Activated T-helper 1 cell treated with Interleukin-2 at 50 U/mL for 16 hours (primary cell): ENCODE measurements at regions not wholly inside any gene's neighbourhood (a gene's known extent, or its start where the extent isn't known, plus 50 kb on each side); places are given as distances from the start of the nearest gene placed in this dataset.
"Not testable (repeated sequence)": the region's sequence is repeated elsewhere in the genome, so short reads cannot be mapped to it uniquely, and the experiment has no call there.

Experiments used
- DNase-seq: peaks from one replicate; pipeline ENCODE4 v3.0.0-alpha.2; 2020; ENCODE audit warnings: low read depth

DNA sequence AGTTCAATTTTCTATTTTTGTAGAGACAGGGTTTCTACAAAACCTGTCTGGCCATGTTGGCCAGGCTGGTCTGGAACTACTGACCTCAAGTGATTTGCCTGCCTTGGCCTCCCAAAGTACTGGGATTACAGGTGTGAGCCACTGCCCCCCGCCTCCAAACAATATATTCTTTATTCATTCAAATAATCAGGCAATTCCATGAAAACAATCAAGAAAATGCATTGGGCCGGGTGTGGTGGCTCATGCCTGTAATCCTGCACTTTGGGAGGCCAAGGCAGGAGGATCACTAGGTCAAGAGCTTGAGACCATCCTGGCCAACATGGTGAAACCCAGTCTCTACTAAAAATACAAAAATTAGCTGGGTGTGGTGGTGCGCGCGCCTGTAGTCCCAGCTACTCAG is 69.9 kb upstream of the ZNF217 start:
- DNase-seq = not testable (repeated sequence)

DNA sequence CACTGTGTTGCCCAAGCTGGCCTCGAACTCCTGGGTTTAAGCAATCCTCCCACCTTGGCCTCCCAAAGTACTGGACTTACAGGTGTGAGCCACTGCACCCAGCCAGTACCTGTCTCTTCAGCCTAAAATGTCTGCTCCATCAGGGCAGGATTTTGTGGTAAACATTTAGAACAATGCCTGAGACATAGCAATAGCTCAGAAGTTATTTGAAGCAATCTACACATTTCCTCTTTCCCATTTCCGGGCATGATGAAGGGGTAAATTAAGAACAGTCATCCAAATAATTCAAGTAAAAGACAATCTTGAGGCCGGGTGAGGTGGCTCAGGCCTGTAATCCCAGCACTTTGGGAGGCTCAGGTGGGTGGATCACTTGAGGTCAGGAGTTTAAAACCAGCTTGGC is 69.0 kb upstream of the ZNF217 start:
- no peak for DNase-seq

DNA sequence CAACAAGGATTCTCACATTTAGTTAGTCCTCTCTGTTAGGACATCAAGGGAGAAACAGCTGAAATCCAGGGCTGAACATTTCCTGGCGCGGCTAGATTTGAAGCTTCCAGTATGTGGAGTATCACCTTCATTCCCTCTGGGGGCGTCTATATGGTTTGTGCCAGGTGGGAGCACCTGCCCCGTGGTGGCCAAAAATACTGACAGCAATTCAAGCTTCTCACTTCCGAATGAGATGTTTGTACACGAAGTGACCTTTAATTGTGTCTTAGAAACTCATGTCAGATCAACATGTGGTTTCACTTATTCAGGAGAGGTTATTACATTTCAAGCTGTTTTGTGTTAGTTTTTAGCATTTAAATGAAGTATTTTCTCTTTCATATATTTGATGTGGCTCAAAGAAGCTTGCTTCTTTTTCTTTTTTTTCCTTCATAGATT is 67.3 kb upstream of the ZNF217 start:
- no peak for DNase-seq

DNA sequence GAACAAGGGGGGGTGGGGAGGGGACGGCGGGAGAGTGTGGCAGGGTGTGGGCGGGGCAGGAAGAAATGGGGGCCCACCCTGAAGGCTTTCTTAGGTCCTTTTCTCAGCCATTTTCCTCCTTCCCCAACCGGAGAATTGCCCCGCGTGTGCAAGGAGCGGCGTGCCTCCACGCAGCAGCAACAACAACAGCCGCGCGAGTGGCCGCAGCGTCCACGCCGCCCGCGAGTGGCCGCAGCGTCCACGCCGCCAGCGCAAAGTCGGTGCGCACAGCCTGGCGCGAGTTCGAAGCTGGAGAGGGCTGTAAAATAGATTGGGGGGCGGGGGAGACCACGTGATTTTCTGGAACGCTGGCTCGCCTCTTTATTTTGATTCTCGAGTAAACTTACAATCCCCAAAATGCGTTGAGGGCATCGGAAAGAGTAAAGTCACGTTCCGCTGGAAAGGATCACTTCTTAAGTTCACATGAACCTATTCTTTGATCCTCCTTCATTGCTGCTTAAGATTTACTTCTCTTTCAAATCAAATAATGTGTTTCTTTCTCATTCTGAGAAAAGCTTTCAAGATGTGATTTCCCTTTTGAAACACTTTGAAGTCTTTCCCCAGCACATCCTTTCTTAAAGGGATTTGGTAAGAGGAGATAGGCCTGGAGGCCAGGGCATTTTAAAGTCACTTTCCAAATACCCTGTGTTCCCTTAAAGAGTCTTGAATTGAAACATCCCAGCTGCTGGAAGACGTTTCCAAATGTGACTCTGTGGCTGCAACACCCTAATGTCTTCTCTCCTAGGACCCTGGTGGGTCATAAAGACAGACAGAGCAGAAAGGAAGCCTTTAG is 66.7 kb upstream of the ZNF217 start:
- no peak for DNase-seq

DNA sequence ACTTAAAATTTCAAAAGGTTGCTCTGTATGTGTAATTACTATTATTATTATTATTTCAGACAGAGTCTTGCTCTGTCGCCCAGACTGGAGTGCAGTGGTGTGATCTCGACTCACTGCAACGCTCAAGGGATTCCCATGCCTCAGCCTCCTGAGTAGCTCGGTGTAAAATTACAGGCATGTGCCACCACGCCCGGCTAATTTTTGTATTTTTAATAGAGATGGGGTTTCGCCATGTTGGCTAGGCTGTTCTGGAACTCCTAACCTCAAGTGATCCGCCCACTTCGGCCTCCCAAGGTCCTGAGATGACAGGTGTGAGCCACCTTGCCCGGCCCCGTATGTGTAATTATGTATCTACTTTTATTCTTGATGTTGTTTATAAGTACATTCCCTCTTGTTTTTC is 65.3 kb upstream of the ZNF217 start:
- DNase-seq = no peak

DNA sequence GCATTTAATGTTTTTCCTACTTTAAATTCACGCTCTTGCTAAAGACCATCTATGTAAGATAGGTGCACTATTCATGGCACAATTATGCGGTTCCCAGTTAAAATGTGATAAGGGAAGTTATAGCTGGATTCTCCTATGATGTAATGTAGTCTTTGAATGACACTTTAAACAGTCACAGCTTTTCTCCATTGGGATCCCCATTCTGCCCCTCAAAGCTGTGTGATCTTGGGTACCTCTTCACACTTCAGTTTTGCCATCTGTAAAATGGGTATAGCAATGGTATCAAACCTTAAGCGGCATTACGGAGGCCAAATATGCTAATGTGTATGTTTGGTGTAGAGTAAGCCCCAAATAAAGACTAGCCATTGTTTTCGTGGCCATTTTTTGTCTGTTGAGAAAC is 64.7 kb upstream of the ZNF217 start:
- no peak for DNase-seq

DNA sequence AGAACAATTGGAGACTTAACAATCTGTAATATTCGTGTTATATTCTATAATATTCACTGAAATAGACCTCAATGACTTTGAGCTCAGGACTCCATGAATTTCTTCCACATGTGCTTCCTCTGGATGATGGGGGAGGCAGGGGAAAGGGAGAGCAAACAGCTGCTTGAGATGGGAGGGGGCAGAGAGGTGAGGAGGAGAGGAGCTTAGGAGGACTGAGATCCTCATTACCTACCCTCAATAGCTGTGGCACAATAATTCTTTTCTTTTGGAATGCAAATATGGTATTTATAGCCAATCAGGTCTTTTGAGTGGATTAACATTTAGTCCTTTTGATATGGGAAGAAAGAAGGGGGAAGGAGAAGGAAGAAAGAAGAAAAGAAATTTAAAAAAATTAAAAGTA is 64.1 kb upstream of the ZNF217 start:
- no peak for DNase-seq

DNA sequence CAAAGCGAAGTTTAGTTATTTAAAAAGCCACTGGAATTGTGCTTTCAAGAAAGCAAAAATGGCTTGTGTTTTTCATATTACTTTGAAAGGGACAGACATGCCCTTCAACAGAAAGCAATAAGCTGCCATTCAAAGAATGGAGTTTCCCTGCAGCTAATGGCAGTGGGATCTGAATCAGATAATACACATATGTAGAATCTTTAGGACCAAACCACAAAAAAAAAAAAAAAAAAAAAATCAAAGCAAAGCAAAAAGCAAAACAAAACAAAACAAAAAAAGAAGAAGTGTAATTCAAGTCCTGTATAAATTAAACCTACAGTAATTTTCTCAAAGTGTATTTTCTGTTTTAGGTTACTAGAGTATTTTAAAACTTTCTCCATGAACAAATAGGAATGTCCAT is 63.6 kb upstream of the ZNF217 start:
- no peak for DNase-seq

DNA sequence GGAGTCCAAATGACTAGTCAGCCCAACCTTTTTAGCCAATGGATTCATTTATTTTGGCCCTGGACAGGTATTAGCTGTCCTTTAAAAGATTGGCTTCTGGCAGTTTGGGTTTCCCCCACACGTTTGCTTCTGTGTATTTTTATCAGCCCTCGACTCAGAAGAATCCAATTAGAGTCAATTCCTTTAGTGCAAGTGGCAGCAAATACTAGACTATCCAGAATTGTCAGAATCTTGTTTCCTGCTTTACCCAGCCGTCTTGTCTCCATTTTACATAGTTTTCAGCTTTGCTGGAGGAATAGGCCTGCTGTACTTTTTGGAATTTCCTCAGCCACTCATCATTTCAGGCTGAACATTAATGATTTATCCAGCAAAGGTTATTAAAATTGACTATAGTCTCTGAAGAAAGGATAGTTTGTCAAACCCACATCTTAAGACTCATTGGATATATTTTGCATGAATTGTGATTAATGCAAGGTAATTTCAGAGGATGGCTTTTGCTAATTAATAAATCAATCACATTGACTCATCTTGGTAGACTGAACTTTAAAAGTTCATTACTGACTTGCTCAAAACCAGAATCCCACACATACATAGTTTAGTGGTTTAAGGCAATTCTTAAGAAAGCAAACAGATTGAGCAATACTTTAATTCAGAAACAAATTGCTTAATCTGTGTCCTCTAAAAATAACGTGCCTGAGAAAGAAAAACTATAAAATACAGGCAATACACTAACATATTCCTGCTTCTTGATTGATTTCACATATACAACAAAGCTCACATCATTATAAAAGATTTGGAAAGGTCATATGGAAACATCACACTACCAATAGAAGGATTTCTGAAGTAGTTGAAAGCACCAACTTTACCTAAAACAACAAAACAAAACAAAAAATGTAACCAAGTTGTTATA is 62.9 kb upstream of the ZNF217 start:
- no peak for DNase-seq

DNA sequence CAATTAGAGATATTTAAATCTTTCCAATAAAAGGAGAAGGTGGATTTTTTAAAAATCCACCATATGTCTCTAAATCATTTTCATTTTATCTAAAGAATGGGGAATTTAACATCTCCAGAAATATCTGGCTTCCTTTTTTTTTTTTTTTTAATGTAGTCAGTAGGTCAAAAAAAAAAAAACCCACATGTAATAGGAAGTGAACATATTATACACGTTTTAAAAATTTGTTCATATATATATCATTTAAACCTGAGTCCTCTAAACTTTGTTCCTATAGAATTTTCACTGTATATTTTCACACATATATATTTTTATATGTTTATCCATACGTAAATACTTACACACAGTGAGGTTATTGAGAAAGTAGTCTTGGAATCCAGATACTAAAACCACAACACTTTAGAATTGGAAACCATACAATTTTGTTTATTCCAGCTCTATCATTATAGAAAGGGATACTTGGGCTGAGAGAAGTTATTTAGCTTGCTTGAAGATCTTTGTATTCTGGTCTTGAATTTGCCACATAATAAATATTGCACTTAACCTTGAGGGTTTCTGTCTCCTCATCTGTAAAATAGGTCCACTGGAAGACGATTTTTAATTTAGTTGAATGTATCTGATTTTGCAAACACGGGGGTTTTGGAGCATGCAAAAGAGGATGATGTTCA is 62.1 kb upstream of the ZNF217 start:
- DNase-seq = no peak

DNA sequence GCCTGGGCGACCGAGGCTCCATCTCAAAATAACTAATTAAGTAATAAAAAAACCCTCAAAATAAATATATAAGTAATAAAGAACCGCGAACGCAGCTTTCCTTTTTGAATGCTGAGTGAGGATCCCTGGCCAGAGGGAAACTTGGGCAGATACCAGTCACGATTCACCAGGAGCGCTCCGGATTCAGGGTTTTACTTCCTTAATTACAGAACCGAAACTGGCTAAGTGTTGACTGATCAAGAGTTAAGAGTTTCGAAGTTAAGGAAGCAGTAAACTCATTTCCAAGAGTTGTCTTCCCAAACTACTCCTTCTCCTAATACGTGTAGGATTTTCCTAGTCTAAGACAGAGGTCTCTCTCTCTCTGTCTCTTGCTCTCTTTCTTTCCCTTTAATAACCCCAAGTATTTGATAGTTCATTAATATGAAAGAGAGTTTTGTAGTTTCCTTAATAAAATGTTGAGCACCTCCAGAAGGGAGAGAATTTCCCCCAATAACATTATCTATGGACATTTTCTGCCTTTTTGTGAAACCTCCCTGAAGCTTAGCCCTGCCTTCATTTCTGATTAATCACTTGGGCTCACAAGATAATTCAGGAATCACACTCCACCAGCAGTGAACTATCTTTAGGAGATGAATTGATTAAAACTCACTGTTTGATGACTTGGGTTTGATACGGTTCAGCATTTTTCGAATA is 61.4 kb upstream of the ZNF217 start:
- no peak for DNase-seq

DNA sequence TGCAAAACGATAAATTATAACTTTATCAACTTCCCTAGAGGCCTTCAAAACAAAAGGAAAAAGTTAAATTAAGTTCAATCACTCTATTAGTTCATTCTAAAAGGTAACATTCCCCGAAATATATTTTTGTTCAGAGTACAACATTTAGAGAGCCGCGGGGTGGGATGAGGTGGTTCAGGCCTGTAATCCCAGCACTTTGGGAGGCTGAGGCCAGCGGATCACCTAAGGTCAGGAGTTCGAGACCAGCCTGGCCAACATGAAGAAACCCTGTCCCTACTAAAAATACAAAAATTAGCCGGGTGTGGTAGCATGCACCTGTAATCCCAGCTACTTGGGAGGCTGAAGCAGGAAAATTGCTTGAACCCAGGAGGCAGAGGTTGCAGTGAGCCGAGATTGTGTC is 60.9 kb upstream of the ZNF217 start:
- DNase-seq = not testable (repeated sequence)

DNA sequence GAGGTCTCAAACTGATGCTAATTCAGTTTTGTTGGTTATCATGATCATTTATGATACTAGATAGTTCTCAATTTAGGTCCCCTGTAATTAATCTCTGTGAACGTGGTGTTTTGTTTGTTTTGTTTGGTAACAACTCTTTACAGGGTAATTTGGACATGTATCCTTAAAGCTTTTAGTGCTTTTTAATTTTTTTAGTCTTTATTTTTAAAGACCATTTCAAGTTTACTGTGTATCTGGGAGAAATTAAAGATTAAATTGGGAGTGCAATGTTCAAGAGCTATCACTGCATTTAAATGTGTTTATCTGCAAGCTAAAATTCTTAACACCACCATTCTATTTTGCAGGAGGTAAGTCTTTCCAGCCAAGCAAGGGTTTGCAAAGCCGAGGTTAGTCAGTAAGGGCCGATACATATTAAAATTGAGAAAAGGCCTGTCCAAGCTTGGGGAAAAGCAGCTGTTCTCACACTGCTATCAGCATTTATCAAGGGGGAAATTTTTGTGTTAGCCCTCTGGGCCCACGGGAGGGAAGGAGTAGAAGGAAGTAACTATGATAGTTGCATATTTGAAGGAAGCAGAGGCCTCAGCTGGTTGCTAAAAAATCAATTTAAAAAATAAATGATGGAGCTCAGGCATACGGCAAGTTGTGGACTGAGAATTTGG is 59.3 kb upstream of the ZNF217 start:
- DNase-seq = no peak

DNA sequence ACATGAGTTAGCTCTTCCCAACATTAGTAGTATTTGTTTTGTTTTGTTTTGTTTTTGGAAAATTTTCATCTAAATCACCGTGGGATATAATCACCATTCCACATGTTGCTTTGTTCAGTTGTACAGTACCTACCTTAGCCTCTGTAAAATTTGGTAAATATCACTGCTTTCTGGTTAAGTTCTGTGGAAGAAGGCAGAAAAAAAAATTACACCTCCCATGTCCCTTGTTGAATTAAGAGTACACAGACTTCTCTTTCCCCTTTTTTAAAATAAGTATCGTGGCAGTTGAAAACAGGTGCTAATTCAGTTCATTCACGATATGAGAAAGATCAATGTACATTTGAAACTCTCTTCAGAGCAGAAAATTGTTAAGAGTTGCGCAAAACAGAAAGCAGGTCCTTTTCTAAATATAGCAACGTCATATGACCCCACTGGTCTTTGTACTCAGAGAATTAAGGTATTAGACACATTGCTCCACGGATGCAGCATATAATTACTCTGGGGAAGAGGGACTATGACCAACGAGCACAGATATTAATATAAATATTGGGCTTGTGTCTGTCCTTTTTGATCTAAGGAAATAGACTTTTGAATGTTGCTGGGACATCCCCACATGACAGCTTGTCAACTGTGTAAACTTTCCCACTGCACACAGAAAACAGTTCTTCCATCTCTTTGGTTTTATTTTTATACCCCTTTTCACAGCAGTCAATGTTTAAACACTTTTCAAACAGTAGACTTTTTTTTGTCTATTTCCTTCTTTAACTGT is 58.6 kb upstream of the ZNF217 start:
- no peak for DNase-seq

DNA sequence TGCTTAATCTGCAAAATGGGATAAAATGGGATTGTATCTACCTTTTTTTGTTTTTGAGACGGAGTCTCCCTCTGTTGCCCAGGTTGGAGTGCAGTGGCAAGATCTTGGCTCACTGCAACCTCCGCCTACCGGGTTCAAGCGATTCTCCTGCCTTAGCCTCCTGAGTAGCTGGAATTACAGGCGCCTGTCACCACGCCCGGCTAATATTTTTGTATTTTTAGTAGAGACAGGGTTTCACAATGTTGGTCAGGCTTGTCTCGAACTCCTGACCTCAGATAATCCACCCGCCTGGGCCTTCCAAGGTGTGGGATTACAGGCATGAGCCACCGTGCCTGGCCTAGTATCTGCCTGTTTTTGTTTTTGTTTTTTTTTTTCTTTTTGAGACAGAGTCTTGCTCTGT is 55.9 kb upstream of the ZNF217 start:
- not testable (repeated sequence) for DNase-seq

DNA sequence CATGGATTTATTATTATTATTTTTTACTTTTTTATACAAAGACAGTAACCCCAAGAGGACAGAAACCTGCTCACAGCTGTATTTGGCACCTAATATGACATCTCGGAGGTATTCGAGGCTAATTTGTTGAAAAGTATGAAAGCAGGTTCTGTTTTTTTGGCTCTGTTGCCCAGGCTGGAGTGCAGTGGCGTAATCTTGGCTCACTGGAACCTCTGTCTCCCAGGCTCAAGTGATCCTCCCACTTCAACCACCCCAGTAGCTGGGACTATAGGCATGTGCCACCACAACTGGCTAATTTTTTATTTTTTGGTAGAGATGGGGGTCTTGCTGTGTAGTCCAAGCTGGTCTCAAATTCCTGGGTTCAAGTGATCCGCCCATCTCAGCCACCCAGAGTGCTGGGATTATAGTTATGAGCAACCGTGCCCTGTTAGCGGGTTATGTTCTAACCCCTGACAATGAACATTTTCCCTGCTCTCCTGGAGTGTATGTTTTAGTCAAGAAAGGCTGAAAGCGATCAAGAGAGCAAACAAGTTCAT is 53.7 kb upstream of the ZNF217 start:
- no peak for DNase-seq

DNA sequence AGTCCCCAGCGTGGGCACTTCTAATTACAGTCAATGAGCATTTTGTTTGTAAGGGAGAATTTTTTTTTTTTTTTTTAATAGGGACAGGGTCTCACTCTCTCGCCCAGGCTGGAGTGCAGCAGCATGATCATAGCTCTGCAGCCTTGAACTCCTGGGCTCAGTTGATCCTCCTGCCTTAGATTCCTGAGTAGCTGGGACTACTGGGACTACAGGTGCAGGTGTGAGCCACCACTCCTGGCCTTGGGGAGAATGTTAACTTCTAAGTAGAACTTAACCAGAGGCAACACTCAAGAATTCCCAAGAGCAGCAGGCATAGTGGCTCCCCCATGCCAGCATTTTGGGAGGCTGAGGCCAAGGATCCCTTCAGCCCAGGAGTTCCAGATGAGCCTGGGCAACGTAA is 52.9 kb upstream of the ZNF217 start:
- no peak for DNase-seq

DNA sequence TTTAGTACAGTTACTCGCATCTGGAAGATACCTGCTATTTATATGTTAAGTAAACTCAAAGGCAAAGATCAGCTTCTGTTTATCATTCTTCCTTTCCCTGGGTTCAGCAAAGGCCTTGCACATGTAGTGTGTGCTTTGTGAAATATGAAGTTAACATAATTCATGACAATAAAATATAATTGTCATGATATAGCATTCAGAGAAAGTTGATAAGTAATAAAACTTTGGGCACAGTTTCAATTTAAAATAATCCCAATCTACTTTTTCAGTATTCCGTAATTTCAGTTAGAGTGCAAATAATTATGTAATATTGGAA is 51.9 kb upstream of the ZNF217 start:
- no peak for DNase-seq

DNA sequence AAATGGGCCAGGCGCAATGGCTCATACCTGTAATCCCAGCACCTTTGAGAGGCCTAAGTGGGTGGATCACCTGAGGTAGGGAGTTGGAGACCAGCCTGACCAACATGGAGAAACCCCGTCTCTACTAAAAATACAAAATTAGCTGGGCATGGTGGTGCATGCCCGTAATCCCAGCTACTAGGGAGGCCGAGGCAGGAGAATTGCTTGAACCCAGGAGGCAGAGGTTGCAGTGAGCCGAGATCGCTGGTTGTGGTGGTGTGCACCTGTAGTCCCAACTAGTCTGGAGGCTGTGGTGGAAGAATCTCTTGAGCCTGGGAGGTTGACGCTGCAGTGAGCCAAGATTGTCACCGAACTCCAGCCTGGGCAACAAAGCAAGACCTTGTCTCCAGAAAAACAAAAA is 50.5 kb upstream of the ZNF217 start:
- DNase-seq = not testable (repeated sequence)
